HG02938 (cell line): ENCODE measurements at regions not wholly inside any gene's neighbourhood (a gene's known extent, or its start where the extent isn't known, plus 50 kb on each side); places are given as distances from the start of the nearest gene placed in this dataset.

Source experiments
- ATAC-seq: cut with Tn5 transposase; IDR thresholded peaks from one replicate; pipeline ENCODE4 v1.9.1; 2021; ENCODE audit warnings: mild to moderate bottlenecking, moderate library complexity; ENCODE audit not compliant: unreplicated experiment

DNA sequence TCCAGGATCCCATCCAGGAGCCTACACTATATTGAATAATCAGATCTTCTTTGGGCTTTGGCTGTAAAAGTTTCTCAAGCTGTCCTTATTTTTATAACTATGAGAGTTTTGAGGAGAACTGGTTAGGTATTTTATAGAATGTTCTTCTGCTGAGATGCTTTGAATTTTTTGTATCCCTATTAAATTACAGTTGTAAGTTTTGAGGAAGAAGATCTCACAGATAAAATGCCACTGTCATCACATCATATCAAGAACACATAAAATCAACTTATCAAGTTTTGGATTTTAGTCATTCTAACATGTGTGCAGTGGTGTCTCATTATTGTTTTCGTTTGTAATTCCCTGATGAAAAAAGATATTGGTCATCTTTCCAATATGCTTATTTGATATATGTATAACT lies 260.2 kb upstream of the COL3A1 start:
- ATAC-seq: no peak

- no peak for ATAC-seq
These were observed 253.2 kb upstream of the COL3A1 start for GRCh38 chr2:188720811-188721605.

DNA sequence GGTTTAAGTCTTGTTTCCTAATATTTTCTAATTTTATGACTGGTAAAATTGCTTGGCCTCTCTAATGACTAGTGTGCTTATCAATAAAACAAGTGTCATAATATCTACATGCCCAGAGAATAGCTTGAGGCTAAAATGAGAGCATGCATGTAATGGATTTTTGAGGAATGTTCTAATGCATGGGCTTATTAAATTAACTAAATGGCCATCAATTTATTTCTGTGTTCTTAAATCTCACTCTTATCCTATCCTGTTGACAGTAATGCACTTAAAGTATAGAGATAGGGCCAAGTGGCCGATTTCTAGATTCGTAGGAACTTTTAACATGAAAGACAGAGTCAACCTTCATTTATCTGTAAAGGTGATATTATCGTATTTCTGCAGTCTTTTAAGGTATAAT lies 252.4 kb upstream of the COL3A1 start:
- ATAC-seq: no peak

- no peak for ATAC-seq
These were observed 248.3 kb upstream of the COL3A1 start for GRCh38 chr2:188725746-188726360.

GRCh38 chr2:188726626-188727247 lies 247.4 kb upstream of the COL3A1 start:
- no peak for ATAC-seq

DNA sequence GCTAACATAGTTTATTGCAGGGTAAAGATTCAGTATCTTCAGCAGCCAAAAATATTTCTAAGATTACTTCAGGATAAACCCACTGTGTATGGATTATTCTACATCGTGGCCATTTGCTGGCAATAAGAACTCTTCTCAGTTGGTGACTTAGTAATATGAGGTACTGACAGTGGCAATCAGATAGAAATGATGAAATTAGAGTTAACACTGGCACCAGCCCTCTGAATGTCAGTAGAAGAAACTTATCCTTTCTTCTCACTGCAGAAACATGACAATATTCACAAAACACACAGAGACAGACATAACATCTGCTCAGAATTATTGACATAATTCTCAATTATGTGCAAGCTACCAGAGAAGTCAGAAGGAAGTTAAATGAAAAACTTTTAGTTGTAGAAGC lies 246.3 kb upstream of the COL3A1 start:
- ATAC-seq: no peak

DNA sequence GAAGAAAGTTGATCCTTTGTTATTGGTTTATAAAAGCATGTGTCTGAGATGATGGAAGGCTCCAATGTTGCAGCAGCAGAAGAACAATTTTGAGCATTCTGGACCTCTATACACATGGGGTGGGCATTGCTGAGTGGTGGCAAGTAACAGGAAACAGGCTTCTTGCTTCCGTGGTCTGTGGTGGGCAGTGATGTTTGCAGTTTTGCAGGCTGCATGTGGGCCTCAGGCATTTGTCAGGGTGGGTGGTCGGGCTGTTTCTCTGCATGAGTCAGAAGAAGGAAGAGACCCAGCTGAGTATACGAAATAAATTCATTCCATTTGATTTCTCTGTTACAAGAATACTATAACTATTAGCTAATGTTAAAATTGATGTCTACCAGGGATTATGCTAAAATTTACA lies 239.5 kb upstream of the COL3A1 start:
- ATAC-seq: no peak

GRCh38 chr2:188746727-188747126 lies 227.4 kb upstream of the COL3A1 start:
- ATAC-seq: no peak

- no peak for ATAC-seq
These were observed 222.4 kb upstream of the COL3A1 start for GRCh38 chr2:188751816-188752215.

DNA sequence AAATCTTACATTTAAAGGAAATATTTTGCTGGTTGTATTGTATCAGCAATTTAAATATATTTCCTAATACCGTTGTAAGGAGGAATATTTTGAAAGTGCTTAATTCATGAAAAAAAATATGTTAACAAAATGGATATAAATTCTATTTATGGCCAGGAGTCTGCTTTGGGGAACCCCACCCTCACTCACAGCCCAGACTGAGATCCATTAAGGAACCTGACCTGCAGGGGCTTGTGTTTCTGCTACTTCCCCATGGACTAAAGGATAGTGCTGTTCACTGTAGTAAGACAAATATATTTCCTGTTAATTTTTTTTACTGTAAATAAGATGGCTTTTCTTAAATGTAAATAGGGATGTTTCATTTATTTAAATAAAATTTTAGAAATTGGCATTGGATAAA lies 221.9 kb upstream of the COL3A1 start:
- no peak for ATAC-seq

DNA sequence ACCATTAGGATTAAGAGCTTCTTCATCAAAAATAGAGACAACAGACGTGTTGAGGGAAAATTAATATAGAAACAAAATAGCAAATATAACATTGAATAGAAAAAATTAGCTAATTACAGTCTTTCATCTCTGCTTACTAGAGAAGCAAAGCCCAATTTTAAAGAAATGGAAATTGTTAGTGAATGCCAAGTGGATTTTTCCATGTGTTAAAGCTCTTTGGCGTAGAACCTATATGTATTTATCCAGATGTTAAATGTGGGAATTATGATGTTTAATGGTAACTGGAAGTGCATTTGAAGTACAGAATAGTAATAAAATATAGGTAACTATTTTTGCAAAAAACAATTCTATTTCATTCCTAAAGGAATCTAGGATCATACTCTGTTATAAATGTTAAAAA lies 212.0 kb upstream of the COL3A1 start:
- no peak for ATAC-seq

GRCh38 chr2:188765522-188766470 lies 208.4 kb upstream of the COL3A1 start:
- ATAC-seq: peak; percentile 74

DNA sequence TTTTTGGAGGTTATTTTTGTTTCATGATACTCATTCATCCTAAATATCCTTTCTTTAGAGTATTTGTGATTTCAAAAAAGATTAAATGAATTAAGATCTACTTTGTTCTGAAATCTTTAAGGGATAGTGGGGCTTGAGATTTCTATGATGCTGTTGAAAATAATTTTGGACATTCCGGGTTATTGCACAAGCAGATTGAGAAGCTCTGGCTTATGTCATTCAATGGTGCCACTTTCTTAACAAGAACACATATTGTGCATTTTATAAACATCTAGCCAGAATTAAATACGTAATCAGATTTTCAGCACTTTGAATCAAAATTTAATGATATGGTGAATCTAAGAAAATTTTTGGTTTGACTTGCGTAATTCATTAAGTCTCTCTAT lies 207.7 kb upstream of the COL3A1 start:
- no peak for ATAC-seq

DNA sequence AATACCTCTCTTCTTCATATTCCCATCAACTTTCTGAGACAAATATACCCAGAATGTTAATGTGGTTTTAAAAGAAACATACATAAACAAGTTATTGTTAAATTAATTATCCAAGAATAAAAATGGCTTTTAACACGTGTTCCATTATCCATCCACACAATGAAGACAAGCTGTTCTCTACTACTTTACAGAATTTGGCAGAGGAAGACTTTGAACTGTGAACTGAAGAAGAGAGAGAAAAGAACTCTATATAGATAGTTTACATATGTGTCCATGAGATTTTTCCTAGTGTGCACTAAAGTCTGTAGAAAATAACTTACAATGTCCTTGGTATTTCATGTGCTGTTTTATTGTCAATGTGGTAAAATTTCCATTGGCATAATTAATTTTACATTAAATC lies 207.0 kb upstream of the COL3A1 start:
- ATAC-seq: no peak

GRCh38 chr2:188770296-188770695 lies 203.9 kb upstream of the COL3A1 start:
- ATAC-seq: no peak

DNA sequence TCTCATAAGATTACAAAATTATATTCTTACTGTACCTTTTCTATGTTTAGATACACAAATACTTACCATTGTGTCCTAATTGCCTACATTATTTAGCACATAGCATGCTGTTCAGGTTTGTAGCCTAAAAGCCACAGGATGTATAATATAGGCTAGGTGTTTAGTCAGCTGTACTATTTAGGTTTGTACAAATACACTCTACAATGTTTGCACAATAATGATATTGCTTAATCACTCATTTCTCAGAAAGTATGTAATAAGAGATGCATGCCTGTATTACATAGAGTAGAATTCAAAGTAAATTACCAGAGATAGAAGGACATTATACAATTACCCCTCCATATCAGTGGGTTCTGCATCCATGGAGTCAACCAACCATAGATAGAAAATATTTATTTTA lies 201.1 kb upstream of the COL3A1 start:
- ATAC-seq: no peak

DNA sequence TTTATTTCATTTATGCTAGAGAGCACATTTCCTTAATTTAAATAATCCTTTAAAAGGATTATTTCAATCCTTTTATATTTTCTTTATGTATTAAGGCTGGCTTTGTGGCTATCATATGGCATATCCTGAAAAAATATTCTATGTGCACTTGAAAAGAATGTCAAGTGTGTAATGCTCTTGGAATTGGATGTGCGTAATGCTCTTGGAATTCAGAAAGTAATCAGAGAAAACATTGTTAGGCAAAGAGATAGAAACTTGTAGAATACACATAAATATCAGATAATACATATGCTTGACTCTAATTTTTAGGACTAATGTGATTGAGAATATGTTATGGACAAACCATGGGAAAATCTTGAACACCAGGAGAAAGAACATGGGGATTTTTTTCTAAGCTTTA lies 197.5 kb upstream of the COL3A1 start:
- ATAC-seq: no peak

DNA sequence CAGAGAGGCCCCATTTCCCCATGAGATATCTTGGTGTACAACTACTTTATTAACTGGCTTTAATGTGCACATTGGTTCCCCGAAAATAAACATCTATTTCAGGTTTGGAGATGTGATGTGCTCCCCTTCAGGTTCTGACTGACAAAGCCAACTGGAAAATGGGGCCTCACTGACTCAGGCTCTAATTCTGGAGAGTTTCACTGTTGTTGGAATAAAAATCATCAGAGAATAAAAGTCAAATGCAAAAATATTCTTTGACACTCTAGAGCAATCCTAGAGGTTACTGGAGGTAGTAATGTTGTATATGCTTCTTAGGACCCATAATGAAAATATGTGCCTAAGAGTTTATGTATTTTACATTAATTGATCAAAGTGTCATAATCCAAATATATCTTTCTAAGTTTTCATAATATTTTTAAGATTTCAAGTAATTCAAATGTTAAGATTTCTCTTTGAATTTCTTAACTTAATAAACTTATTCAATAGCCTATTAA lies 189.9 kb upstream of the COL3A1 start:
- no peak for ATAC-seq

- no peak for ATAC-seq
These were observed 189.1 kb upstream of the COL3A1 start for GRCh38 chr2:188785061-188785460.

GRCh38 chr2:188785490-188785889 lies 188.7 kb upstream of the COL3A1 start:
- ATAC-seq: no peak

GRCh38 chr2:188786368-188786841 lies 187.8 kb upstream of the COL3A1 start:
- no peak for ATAC-seq
